ENCODE measurements at regions not wholly inside any gene's neighbourhood (a gene's known extent, or its start where the extent isn't known, plus 50 kb on each side); places are given as distances from the start of the nearest gene placed in this dataset.
"Not testable (repeated sequence)": the region's sequence is repeated elsewhere in the genome, so short reads cannot be mapped to it uniquely, and the experiment has no call there.

- TF ChIP-seq CTCF (IDR thresholded peaks at IDR 0.05; ENCODE audit: poor library complexity, severe bottlenecking): no peak
Measured at GRCh38 chr5:67876371-67876770, 339.2 kb upstream of the PIK3R1 start.

GRCh38 chr5:67875601-67876000 lies 340.0 kb upstream of the PIK3R1 start:
- Histone ChIP-seq H3K36me3 (ENCODE audit: low read depth) (no peaks in the 10 kb centered on the region), H3K9me3 (ENCODE audit: severe bottlenecking) (no peaks in the 10 kb centered on the region), H3K27ac (ENCODE audit: poor library complexity, severe bottlenecking) (no peak overlapping the region), H3K4me3 (ENCODE audit: severe bottlenecking) (no peak overlapping the region), H3K27me3 (ENCODE audit: insufficient read depth, poor library complexity, severe bottlenecking) (no peaks in the 10 kb centered on the region), H3K4me1 (ENCODE audit: insufficient read depth, poor library complexity, severe bottlenecking) (peaks cover 19% of the 10 kb centered on the region)
- no peak for TF ChIP-seq CTCF (IDR thresholded peaks at IDR 0.05; ENCODE audit: poor library complexity, severe bottlenecking)
- no peak for DNase-seq (ENCODE audit: low spot score)
- ATAC-seq (ENCODE audit: low read depth): no peak

More at GRCh38 chr5:67876371-67876770, 339.2 kb upstream of the PIK3R1 start:
- DNase-seq (ENCODE audit: low spot score): no peak
- H3K27me3 ChIP-seq (ENCODE audit: insufficient read depth, poor library complexity, severe bottlenecking): no peaks in the 10 kb centered on the region
- H3K4me3 ChIP-seq (ENCODE audit: severe bottlenecking): no peak overlapping the region
- no peaks in the 10 kb centered on the region for H3K9me3 ChIP-seq (ENCODE audit: severe bottlenecking)
- H3K4me1 ChIP-seq (ENCODE audit: insufficient read depth, poor library complexity, severe bottlenecking): peaks cover 27% of the 10 kb centered on the region
- ATAC-seq (ENCODE audit: low read depth): no peak
- no peak overlapping the region for H3K27ac ChIP-seq (ENCODE audit: poor library complexity, severe bottlenecking)
- H3K36me3 ChIP-seq (ENCODE audit: low read depth): no peaks in the 10 kb centered on the region

GRCh38 chr5:67873935-67874334 lies 341.6 kb upstream of the PIK3R1 start:
- ATAC-seq (ENCODE audit: low read depth): no peak
- no peak overlapping the region for H3K4me3 ChIP-seq (ENCODE audit: severe bottlenecking)
- no peaks in the 10 kb centered on the region for H3K27me3 ChIP-seq (ENCODE audit: insufficient read depth, poor library complexity, severe bottlenecking)
- no peak overlapping the region for H3K27ac ChIP-seq (ENCODE audit: poor library complexity, severe bottlenecking)
- TF ChIP-seq CTCF (IDR thresholded peaks at IDR 0.05; ENCODE audit: poor library complexity, severe bottlenecking): no peak
- DNase-seq (ENCODE audit: low spot score): no peak
- H3K9me3 ChIP-seq (ENCODE audit: severe bottlenecking): no peaks in the 10 kb centered on the region
- no peaks in the 10 kb centered on the region for H3K36me3 ChIP-seq (ENCODE audit: low read depth)
- peaks cover 4% of the 10 kb centered on the region for H3K4me1 ChIP-seq (ENCODE audit: insufficient read depth, poor library complexity, severe bottlenecking)

GRCh38 chr5:67870662-67871061 lies 344.9 kb upstream of the PIK3R1 start:
- Histone ChIP-seq H3K4me3 (ENCODE audit: severe bottlenecking) (no peak overlapping the region), H3K9me3 (ENCODE audit: severe bottlenecking) (no peaks in the 10 kb centered on the region), H3K27ac (ENCODE audit: poor library complexity, severe bottlenecking) (no peak overlapping the region), H3K27me3 (ENCODE audit: insufficient read depth, poor library complexity, severe bottlenecking) (no peaks in the 10 kb centered on the region), H3K36me3 (ENCODE audit: low read depth) (no peaks in the 10 kb centered on the region), H3K4me1 (ENCODE audit: insufficient read depth, poor library complexity, severe bottlenecking) (no peaks in the 10 kb centered on the region)
- no peak for TF ChIP-seq CTCF (IDR thresholded peaks at IDR 0.05; ENCODE audit: poor library complexity, severe bottlenecking)
- ATAC-seq (ENCODE audit: low read depth): no peak
- no peak for DNase-seq (ENCODE audit: low spot score)

GRCh38 chr5:67864335-67864734 lies 351.2 kb upstream of the PIK3R1 start:
- H3K36me3 ChIP-seq (ENCODE audit: low read depth); H3K4me1 ChIP-seq (ENCODE audit: insufficient read depth, poor library complexity, severe bottlenecking); DNase-seq (ENCODE audit: low spot score); H3K4me3 ChIP-seq (ENCODE audit: severe bottlenecking); ATAC-seq (ENCODE audit: low read depth); H3K27ac ChIP-seq (ENCODE audit: poor library complexity, severe bottlenecking); H3K9me3 ChIP-seq (ENCODE audit: severe bottlenecking); H3K27me3 ChIP-seq (ENCODE audit: insufficient read depth, poor library complexity, severe bottlenecking): not testable (repeated sequence)

Measured in RWPE2 (cell line).